ENCODE measurements at regions not wholly inside any gene's neighbourhood (a gene's known extent, or its start where the extent isn't known, plus 50 kb on each side); places are given as distances from the start of the nearest gene placed in this dataset.

- DNase-seq (ENCODE audit: low read depth), result no peak
- TF ChIP-seq CTCF (conservative IDR thresholded peaks at IDR 0.05; ENCODE audit: low read depth, low read length), result no peak
- no peak overlapping the region for H3K4me3 ChIP-seq (ENCODE audit: low read length)
These were observed 199.2 kb upstream of the FAM9B start for GRCh38 chrX:9233141-9233540.

GRCh38 chrX:9234315-9234714, 200.4 kb upstream of the FAM9B start:
- DNase-seq (ENCODE audit: low read depth), result no peak
- no peak for TF ChIP-seq CTCF (conservative IDR thresholded peaks at IDR 0.05; ENCODE audit: low read depth, low read length)
- H3K4me3 ChIP-seq (ENCODE audit: low read length), result no peak overlapping the region

- DNase-seq (ENCODE audit: low read depth), result no peak
- no peak for TF ChIP-seq CTCF (conservative IDR thresholded peaks at IDR 0.05; ENCODE audit: low read depth, low read length)
- H3K4me3 ChIP-seq (ENCODE audit: low read length), result no peak overlapping the region
These were observed 201.8 kb upstream of the FAM9B start for GRCh38 chrX:9235722-9236121.

GRCh38 chrX:9240956-9241355, 207.0 kb upstream of the FAM9B start:
- TF ChIP-seq CTCF (conservative IDR thresholded peaks at IDR 0.05; ENCODE audit: low read depth, low read length), result no peak
- no peak for DNase-seq (ENCODE audit: low read depth)
- H3K4me3 ChIP-seq (ENCODE audit: low read length), result no peak overlapping the region

- no peak for TF ChIP-seq CTCF (conservative IDR thresholded peaks at IDR 0.05; ENCODE audit: low read depth, low read length)
- no peak for DNase-seq (ENCODE audit: low read depth)
- no peak overlapping the region for H3K4me3 ChIP-seq (ENCODE audit: low read length)
These were observed 207.5 kb upstream of the FAM9B start for GRCh38 chrX:9241427-9241826.

- no peak overlapping the region for H3K4me3 ChIP-seq (ENCODE audit: low read length)
- no peak for TF ChIP-seq CTCF (conservative IDR thresholded peaks at IDR 0.05; ENCODE audit: low read depth, low read length)
- DNase-seq (ENCODE audit: low read depth), result no peak
These were observed 215.3 kb upstream of the FAM9B start for GRCh38 chrX:9249051-9249846.

GRCh38 chrX:9252182-9252581, 212.7 kb upstream of the TBL1X start:
- H3K4me3 ChIP-seq (ENCODE audit: low read length), result no peak overlapping the region

More at GRCh38 chrX:9252182-9252581, 212.7 kb upstream of the TBL1X start:
- TF ChIP-seq CTCF (conservative IDR thresholded peaks at IDR 0.05; ENCODE audit: low read depth, low read length), result no peak
- DNase-seq (ENCODE audit: low read depth), result no peak
